ENCODE measurements at regions not wholly inside any gene's neighbourhood (a gene's known extent, or its start where the extent isn't known, plus 50 kb on each side); places are given as distances from the start of the nearest gene placed in this dataset.

GRCh38 chr2:216261042-216261537 is 111.2 kb downstream of the MARCHF4 start:
- TF ChIP-seq ZNF529 (tag by site-specific recombination; IDR thresholded peaks at IDR 0.05; ENCODE audit: insufficient replicate concordance) (no peak), ZNF473 (tag by site-specific recombination; IDR thresholded peaks at IDR 0.05) (no peak), ZBTB17 (tag by site-specific recombination; IDR thresholded peaks at IDR 0.05) (no peak), ZNF221 (tag by site-specific recombination; IDR thresholded peaks at IDR 0.05; ENCODE audit: borderline replicate concordance) (no peak), ZNF341 (tag by site-specific recombination; IDR thresholded peaks at IDR 0.05; ENCODE audit: low read depth) (no peak), TCF7L2 (IDR thresholded peaks at IDR 0.05; ENCODE audit: borderline replicate concordance, low read depth, low read length) (no peak), PBX3 (CRISPR knock-in tag; IDR thresholded peaks at IDR 0.05) (no peak), ZNF48 (tag by site-specific recombination; IDR thresholded peaks at IDR 0.05) (no peak), ZFP41 (tag by site-specific recombination; IDR thresholded peaks at IDR 0.05; ENCODE audit: borderline replicate concordance) (no peak), ZNF449 (tag by site-specific recombination; IDR thresholded peaks at IDR 0.05) (no peak), ZNF76 (tag by site-specific recombination; IDR thresholded peaks at IDR 0.05; ENCODE audit: borderline replicate concordance, low read depth) (no peak), ZFHX2 (tag by site-specific recombination; conservative IDR thresholded peaks at IDR 0.05) (no peak), ZNF174 (tag by site-specific recombination; IDR thresholded peaks at IDR 0.05) (no peak)
- POLR2A ChIA-PET = no interaction called here
- Histone ChIP-seq H3K27ac (ENCODE audit: extremely low read depth, low read depth, low read length) (no peak overlapping the region), H3K36me3 (ENCODE audit: control insufficient read depth in 2 of 2, insufficient read depth in 1 of 2, low read length in 2 of 2) (no peaks in the 10 kb centered on the region), H3K4me1 (ENCODE audit: control insufficient read depth, insufficient read depth, low read length) (no peaks in the 10 kb centered on the region), H3K4me3 (ENCODE audit: low read depth, low read length) (no peak overlapping the region), H3K9me3 (ENCODE audit: control insufficient read depth, insufficient read depth, low read depth, low read length) (no peaks in the 10 kb centered on the region)
- CTCF ChIA-PET = interaction anchor here (1.0 kb wide), 1 partner anchor 39 kb away, joined by 3 read pairs; no protein-coding TSS in a partner anchor

GRCh38 chr2:216260629-216261028 is 111.7 kb downstream of the MARCHF4 start:
- no peaks in the 10 kb centered on the region for H3K9me3 ChIP-seq (ENCODE audit: control insufficient read depth, insufficient read depth, low read depth, low read length)
- H3K4me3 ChIP-seq (ENCODE audit: low read depth, low read length) = no peak overlapping the region
- no peaks in the 10 kb centered on the region for H3K4me1 ChIP-seq (ENCODE audit: control insufficient read depth, insufficient read depth, low read length)
- POLR2A ChIA-PET = no interaction called here
- TF ChIP-seq ZFHX2 (tag by site-specific recombination; conservative IDR thresholded peaks at IDR 0.05) = no peak
- no peak for TF ChIP-seq ZNF621 (tag by site-specific recombination; IDR thresholded peaks at IDR 0.05)
- peak; percentile 81 for TF ChIP-seq SCRT2 (tag by site-specific recombination; IDR thresholded peaks at IDR 0.05)
- no peaks in the 10 kb centered on the region for H3K36me3 ChIP-seq (ENCODE audit: control insufficient read depth in 2 of 2, insufficient read depth in 1 of 2, low read length in 2 of 2)
- H3K27ac ChIP-seq (ENCODE audit: extremely low read depth, low read depth, low read length) = no peak overlapping the region
- CTCF ChIA-PET = interaction anchor here (1.0 kb wide), 1 partner anchor 38 kb away, joined by 3 read pairs; no protein-coding TSS in a partner anchor

- H3K4me1 ChIP-seq (ENCODE audit: control insufficient read depth, insufficient read depth, low read length) = no peaks in the 10 kb centered on the region
- ChIA-PET POLR2A (no interaction called here), CTCF (no interaction called here)
- no peak for TF ChIP-seq ZNF558 (tag by site-specific recombination; IDR thresholded peaks at IDR 0.05)
- H3K36me3 ChIP-seq (ENCODE audit: control insufficient read depth in 2 of 2, insufficient read depth in 1 of 2, low read length in 2 of 2) = no peaks in the 10 kb centered on the region
- no peaks in the 10 kb centered on the region for H3K9me3 ChIP-seq (ENCODE audit: control insufficient read depth, insufficient read depth, low read depth, low read length)
- H3K4me3 ChIP-seq (ENCODE audit: low read depth, low read length) = no peak overlapping the region
- no peak overlapping the region for H3K27ac ChIP-seq (ENCODE audit: extremely low read depth, low read depth, low read length)
Measured at GRCh38 chr2:216259081-216259480, 113.2 kb downstream of the MARCHF4 start.

GRCh38 chr2:216257089-216257488 is 115.2 kb downstream of the MARCHF4 start:
- POLR2A ChIA-PET = no interaction called here
- TF ChIP-seq PRDM10 (tag by site-specific recombination; IDR thresholded peaks at IDR 0.05) (0 out of 2 replicates have a peak, but pooled peaks have one; percentile 16), ZNF354C (tag by site-specific recombination; IDR thresholded peaks at IDR 0.05; ENCODE audit: borderline replicate concordance, low read depth) (no peak)
- CTCF ChIA-PET = no interaction called here

More at GRCh38 chr2:216257089-216257488, 115.2 kb downstream of the MARCHF4 start:
- H3K9me3 ChIP-seq (ENCODE audit: control insufficient read depth, insufficient read depth, low read depth, low read length) = no peaks in the 10 kb centered on the region
- H3K4me3 ChIP-seq (ENCODE audit: low read depth, low read length) = no peak overlapping the region
- H3K36me3 ChIP-seq (ENCODE audit: control insufficient read depth in 2 of 2, insufficient read depth in 1 of 2, low read length in 2 of 2) = no peaks in the 10 kb centered on the region
- H3K4me1 ChIP-seq (ENCODE audit: control insufficient read depth, insufficient read depth, low read length) = no peaks in the 10 kb centered on the region
- no peak overlapping the region for H3K27ac ChIP-seq (ENCODE audit: extremely low read depth, low read depth, low read length)
